ENCODE measurements at regions not wholly inside any gene's neighbourhood (a gene's known extent, or its start where the extent isn't known, plus 50 kb on each side); places are given as distances from the start of the nearest gene placed in this dataset.
"Not testable (repeated sequence)": the region's sequence is repeated elsewhere in the genome, so short reads cannot be mapped to it uniquely, and the experiment has no call there.

DNA sequence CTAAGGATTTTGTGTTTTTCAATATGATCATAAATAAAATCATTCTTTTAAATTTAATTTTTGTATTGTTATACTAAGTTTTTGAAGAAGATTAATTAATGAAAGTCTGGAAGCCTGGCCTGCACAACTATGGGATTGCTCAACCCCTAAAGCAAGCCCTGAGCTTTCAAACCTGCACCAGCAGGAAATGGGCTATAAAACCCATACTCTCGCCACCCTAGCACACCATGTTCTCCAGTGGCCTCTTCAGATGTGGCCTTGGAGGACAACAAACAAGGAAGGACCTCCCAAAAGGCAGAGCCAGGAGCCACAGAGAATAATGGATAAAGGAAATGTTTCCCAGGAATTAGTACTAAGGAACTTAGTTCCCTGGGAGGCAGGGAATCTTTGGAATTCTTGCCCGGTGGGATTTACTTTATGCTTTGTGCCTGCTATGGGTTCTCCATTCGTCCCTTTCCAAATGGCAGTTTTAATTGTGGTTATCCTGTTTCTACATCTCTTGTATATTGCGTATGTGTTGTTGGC, 212.5 kb downstream of the ZFP36L2 start:
- DNase-seq (ENCODE audit: low spot score): no peak
- in situ Hi-C loops (cut with HindIII; ENCODE audit: low sequenced_read_pairs): no loop called here

DNA sequence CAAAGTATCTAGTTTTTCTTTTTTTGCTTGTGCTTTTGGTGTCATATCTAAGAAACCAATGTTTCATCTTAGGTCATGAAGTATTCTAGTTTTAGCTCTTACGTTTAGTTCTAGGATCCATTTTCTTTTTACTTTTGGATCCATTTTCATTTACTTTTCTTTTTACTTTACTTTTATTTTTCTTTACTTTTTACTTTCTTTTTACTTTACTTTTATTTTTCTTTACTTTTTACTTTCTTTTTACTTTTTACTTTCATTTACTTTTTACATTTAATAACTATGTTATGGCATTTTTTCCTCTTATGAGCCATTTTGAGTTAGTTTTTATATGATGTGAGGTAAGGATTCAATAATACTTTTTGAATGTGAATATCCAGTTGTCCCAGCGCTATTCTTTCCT, 213.4 kb downstream of the ZFP36L2 start:
- in situ Hi-C loops (cut with HindIII; ENCODE audit: low sequenced_read_pairs): no loop called here
- DNase-seq (ENCODE audit: low spot score): no peak

DNA sequence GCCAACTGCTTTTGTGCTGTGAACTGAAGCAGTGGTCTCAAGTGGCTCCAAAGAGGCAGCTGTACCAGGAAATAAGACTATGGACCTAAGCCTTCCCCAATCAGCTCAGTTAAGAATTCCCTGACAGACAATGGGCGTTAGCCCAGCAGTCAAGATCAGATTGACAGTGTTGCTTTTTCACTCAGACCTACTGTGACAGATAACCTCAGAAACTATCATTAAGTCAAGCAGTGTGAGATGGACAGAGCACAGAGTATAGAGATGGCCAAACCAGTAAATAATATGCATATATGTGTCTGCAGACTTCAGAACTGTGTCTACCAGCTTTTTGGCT, 215.3 kb downstream of the ZFP36L2 start:
- no peak for DNase-seq (ENCODE audit: low spot score)
- in situ Hi-C loops (cut with HindIII; ENCODE audit: low sequenced_read_pairs): no loop called here

DNA sequence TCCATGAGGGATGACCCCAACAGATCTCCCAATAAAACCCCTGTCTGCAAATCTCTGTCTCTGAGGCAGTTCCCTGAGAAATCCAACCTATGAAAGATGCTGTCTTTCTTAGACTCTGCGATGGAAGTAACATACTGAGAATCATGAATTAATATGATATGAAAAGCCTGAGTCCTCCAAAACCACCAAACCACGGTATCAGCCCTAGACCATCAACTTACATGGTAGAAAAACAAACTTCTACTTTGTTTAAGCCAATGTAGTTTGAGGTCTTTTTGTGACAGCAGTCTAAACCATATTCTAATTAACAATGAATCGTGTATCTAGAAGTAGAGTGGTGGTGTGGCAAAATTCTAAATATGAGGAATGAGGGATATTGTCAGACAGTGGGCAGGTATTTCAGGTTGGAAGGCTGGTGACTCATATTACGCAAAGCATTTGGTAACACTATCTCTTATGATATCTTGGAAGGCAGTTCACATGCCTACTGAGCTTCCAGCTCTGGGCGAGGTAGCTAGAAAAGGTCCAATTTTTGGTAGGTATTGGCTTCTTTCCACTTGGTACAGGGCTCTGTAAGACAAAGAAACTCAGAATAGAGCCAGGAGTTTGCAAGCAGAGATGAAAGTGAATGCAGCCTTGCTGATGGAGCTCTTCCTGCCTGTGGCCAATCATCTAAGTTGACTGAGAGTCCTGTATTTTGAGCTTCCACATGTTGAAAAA, 215.8 kb downstream of the ZFP36L2 start:
- no peak for DNase-seq (ENCODE audit: low spot score)
- in situ Hi-C loops (cut with HindIII; ENCODE audit: low sequenced_read_pairs): no loop called here

DNA sequence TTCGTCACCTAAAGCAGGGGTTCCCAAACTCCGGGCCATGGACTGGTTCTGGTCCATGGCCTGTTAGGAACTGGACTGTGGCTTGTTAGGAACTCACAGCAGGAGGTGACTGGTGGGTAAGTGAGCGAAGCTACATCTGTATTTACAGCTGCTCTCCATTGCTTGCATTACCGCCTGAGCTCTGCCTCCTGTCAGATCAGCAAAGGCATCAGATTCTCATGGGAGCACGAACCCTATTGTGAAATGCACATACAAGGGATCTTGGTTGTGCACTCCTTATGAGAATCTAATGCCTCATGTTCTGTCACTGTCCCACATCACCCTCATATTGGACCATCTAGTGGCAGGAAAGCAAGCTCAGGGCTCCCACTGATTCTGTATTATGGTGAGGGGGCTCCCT, 217.0 kb downstream of the ZFP36L2 start:
- in situ Hi-C loops (cut with HindIII; ENCODE audit: low sequenced_read_pairs): no loop called here

GRCh38 chr2:43008388-43008787, 216.0 kb upstream of the HAAO start:
- in situ Hi-C loops (cut with HindIII; ENCODE audit: low sequenced_read_pairs): no loop called here
- DNase-seq (ENCODE audit: low spot score): no peak

More for the DNA sequence above, 217.0 kb downstream of the ZFP36L2 start:
- DNase-seq (ENCODE audit: low spot score): no peak

- no peak for DNase-seq (ENCODE audit: low spot score)
- in situ Hi-C loops (cut with HindIII; ENCODE audit: low sequenced_read_pairs): no loop called here
Measured at GRCh38 chr2:43007901-43008300, 215.5 kb upstream of the HAAO start.

DNA sequence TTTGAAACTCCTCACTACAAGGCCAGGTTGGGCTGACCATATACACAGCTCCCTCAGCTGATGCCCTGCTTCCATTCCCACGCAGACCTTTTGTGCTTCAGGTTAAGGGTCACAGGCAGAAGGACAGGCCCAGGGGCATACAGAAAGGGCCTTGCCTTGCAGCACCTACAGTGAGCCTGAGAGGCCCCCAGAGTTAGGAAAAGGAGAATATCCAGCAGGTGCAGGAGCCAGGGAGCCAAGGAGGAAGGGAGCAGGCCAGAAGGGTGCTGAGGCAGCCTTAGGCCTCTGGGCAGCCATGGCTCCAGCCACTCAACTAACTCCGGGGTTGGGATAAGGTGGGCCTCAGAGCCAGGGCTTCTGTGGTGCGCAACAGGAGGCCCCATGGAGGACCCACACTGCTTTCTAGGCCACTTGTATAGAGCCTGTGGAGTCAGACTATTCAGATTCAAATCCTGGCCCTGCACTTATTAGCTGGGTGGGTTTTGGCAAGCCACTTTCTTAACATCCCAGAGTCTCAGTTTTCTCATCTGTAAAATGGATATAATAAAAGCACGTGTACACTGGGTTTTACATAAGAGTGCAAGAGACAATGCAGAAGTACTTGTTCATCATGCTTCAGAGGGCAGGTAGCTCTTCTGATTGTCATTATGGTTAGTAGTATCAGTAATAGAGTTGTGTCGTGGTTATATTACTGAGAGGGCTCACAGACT, 214.6 kb upstream of the HAAO start:
- DNase-seq (ENCODE audit: low spot score): no peak
- in situ Hi-C loops (cut with HindIII; ENCODE audit: low sequenced_read_pairs): no loop called here

DNA sequence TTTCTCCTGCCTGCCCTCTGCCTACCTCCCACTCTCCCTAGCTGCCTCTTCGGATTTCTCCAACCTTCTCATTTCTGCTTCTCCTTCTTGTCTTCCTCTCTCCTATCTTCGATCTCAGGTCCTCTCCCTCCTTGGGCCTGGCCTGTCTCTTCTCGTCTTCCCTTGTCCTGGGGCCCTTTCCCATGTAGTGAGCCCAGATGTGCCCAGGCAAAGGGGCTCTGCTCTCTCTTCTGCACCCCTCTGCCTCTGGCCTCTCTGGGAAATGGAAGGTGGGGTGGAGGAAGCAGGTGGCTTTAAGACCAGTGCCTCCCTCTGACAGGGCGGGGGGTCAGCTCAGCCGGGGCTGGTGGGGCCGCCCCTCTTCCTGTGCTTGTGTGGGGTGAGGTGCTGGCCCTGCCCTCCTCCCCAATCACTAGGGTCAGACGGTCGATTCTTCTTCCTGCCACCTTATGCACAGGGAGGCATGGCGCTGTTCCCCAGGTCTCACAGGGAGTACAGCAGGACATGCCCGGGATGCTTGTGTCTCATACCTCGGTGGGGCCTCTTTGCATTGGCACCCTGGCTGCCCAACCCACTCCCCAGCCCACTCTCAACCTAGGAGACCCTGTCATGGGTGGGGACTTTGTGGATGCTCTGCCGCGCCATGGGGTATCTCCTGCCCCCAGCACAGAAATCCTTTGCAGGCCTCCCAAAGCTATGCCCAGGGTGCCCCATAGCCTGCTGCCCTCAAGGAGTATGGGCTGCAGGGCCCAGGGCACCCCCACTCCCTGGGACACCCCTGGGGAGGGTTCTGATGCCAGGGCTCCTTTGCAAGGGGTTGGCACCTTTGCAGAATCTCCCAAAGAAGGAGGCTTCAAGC, 213.8 kb upstream of the HAAO start:
- no peak for DNase-seq (ENCODE audit: low spot score)
- in situ Hi-C loops (cut with HindIII; ENCODE audit: low sequenced_read_pairs): no loop called here

DNA sequence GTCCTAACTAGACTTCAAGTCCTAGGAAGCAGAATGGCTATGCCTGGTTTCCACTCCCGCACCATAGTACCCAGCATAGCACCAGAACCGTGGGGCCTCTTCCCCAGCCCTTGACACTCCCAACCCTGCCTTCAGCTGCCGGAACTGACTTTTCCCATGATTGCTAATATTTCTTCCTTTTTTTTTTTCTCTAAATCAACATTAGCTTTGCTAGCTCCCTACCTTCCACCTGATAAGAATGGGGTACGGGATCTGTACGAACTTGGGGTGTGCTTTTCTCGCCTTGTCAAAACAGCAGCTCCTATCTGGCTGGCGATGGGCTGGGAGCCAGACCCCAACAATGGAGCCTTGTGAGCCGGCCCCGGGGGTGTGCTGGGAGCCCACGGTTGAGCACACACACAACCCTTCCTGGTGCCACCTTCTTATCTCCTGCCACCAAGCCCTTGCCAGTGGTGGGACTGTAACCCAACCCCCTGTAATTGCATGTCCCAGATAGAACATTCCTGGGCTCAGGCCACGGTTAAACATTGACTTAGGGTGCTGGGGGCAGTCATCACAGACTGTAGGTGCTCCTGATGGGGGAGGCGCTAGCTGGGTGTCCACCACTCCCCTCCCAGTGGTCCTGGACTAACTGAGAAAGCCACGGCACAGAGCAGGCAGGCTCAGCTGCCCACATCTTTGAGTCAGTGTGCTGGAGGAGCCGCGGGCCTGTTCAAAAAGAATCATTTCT, 213.0 kb upstream of the HAAO start:
- DNase-seq (ENCODE audit: low spot score): no peak
- in situ Hi-C loops (cut with HindIII; ENCODE audit: low sequenced_read_pairs): no loop called here

DNA sequence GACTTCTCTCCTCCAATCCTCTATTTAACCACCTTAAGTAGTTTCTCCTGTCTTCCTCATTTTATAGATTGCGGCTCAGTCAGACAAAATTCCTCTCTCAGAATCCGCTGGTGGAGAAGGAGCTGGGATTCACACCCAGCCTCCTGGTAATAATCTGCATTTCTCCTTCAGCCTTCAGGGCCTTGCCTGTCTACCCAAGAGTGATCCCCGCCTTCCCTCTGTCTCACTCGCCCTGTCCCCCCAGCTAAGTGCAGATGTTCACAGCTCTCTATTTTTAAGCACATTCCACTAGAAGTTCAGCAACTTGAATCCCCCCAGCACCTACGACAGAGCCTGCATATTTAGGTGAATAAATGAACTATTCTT, 212.5 kb upstream of the HAAO start:
- no peak for DNase-seq (ENCODE audit: low spot score)
- in situ Hi-C loops (cut with HindIII; ENCODE audit: low sequenced_read_pairs): no loop called here

GRCh38 chr2:43004126-43004865, 211.9 kb upstream of the HAAO start:
- DNase-seq (ENCODE audit: low spot score); in situ Hi-C loops (cut with HindIII; ENCODE audit: low sequenced_read_pairs): not testable (repeated sequence)

DNA sequence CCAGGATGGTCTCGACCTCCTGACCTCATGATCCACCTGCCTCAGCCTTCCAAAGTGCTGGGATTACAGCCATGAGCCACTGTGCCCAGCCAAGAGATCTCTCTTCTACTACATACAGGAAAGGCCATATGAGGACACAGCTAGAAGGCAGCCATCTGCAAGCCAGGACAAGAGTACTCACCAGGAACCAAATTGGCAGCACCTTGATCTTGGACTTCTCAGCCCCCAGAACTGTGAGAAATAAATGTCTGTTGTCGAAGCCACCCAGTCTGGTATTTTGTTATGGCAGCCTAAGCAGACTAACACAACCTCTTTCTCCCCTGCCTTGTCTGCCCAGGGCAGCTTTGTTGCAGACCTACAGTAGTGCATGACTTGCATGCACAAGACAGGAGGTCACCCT, 211.3 kb upstream of the HAAO start:
- no peak for DNase-seq (ENCODE audit: low spot score)
- in situ Hi-C loops (cut with HindIII; ENCODE audit: low sequenced_read_pairs): no loop called here

DNA sequence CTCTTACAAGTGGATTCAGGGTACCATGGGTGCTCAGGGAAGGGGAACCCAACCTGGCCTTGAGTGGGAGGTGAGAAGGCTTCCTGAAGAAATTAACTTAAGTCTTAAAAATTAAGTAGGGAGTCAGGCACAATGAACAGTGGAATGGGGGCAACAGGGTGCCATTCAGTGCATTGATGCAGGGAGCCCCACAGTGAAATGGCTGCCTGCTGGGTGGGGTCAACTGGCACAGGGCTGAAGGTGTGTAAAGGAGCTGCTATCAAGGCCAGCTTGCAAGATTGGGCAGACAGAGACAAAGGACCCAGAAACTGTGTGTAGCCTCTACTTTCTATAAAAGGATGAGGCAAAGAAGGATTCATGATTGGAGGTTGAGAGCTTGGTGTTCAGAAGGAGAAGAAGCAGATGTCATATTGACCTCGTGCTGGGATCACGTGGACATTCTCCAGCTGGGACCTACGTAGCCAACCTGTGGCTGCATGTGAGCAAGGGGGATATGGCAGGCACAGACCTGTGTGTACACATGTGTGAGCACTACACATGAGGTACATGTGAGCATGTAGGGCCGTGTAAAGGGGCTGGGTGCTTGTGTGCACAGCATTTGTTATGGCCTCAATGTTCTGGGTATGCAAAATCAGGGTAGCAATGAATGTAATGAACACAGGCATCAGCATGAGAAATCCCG, 209.5 kb upstream of the HAAO start:
- in situ Hi-C loops (cut with HindIII; ENCODE audit: low sequenced_read_pairs): no loop called here
- DNase-seq (ENCODE audit: low spot score): no peak

- DNase-seq (ENCODE audit: low spot score): no peak
- in situ Hi-C loops (cut with HindIII; ENCODE audit: low sequenced_read_pairs): no loop called here
Measured at GRCh38 chr2:43001055-43001378, 208.6 kb upstream of the HAAO start.

DNA sequence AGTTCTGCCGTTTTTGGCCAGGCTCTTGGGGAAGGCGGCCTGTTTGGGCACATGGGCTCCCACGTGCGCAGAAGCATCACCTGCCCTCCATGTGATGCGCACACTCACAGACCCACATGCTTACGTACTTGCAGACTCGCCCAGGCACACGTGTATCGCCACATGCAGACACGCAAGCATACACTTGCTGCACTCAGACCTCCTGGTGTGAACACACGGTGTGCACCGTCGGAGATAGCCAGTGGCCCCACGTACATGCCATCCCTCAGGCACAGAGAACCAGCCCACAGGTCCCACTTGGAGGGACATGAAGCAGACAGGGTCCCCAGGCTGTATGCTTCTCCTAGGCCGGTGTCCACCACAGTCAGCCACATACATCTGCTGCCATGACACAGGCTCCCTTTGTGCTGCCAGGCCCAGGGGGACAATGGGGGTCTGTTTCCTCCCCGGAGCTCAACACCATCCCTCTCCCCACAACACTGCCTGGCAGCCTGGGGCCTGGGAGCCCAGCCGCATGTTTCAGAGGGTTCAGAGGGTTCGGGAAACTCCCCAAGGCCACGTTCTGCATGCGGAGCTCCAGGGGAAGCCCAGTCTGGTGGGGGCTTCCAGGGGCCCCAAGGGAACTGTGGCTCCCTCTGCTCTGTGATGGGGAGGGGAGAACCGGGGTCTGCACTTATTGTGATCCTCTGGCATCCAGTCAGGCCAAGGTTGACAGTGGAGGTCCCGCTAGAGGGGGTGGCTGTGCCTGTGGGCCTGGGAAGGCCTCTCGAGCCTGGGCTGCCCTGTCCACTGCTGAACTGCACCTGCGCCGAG, 208.1 kb upstream of the HAAO start:
- in situ Hi-C loops (cut with HindIII; ENCODE audit: low sequenced_read_pairs): no loop called here
- DNase-seq (ENCODE audit: low spot score): no peak

GRCh38 chr2:42999856-43000241, 207.5 kb upstream of the HAAO start:
- no peak for DNase-seq (ENCODE audit: low spot score)
- in situ Hi-C loops (cut with HindIII; ENCODE audit: low sequenced_read_pairs): no loop called here

GRCh38 chr2:42999391-42999841, 207.0 kb upstream of the HAAO start:
- DNase-seq (ENCODE audit: low spot score): no peak

More at GRCh38 chr2:42999391-42999841, 207.0 kb upstream of the HAAO start:
- in situ Hi-C loops (cut with HindIII; ENCODE audit: low sequenced_read_pairs): no loop called here
